Esophagus muscularis mucosa (tissue), 4 donors: ENCODE measurements at regions not wholly inside any gene's neighbourhood (a gene's known extent, or its start where the extent isn't known, plus 50 kb on each side); places are given as distances from the start of the nearest gene placed in this dataset.

Experiments
- DNase-seq: peaks from one replicate; pipeline ENCODE4 v3.0.0-alpha.2; 2017; ENCODE audit errors: extremely low spot score
- H3K27ac ChIP-seq, 4 donors: fragments of 200-600 bp; sonication (generic); replicated peaks in 1 of 4; 1 replicate in 3 of 4; 2 replicates in 1 of 4; pipeline ENCODE4 v1.5.1; 2016 to 2019; ENCODE audit warnings: mild to moderate bottlenecking in 1 of 4
- H3K27me3 ChIP-seq, 4 donors: fragments of 200-600 bp; sonication (generic); one replicate each; pipeline versions ENCODE4 v1.5.1 to v1.6.0; 2016 to 2019
- H3K36me3 ChIP-seq, 4 donors: fragments of 200-600 bp; sonication (generic); one replicate each; pipeline ENCODE4 v1.5.1; 2016 to 2019
- H3K4me1 ChIP-seq, 4 donors: fragments of 200-600 bp; sonication (generic); one replicate each; pipeline ENCODE4 v1.5.1; 2016 to 2019
- H3K4me3 ChIP-seq, 4 donors: fragments of 200-600 bp; sonication (generic); 1 replicate in 2 of 4; 2 replicates in 2 of 4; pipeline ENCODE4 v1.5.1; 2016 to 2019; ENCODE audit warnings: mild to moderate bottlenecking in 4 of 4, moderate library complexity in 1 of 4
- H3K9me3 ChIP-seq, 4 donors: fragments of 200-600 bp; sonication (generic); 1 replicate in 3 of 4; 2 replicates in 1 of 4; pipeline ENCODE4 v1.5.1; 2016 to 2019
- CTCF ChIP-seq, 3 experiments: fragments of 200-600 bp in 2 of 3; fragments of 450-650 bp in 1 of 3; sonication (generic) in 2 of 3; IDR thresholded peaks; one replicate each; pipeline ENCODE4 v1.5.1; 2017 to 2019; ENCODE audit warnings: antibody characterized with exemption in 3 of 3, mild to moderate bottlenecking in 2 of 3, moderate library complexity in 1 of 3
- EP300 ChIP-seq: sonication (generic); formaldehyde crosslinking; IDR thresholded peaks from one replicate; pipeline ENCODE4 v1.6.1; 2017; ENCODE audit warnings: antibody characterized with exemption
- POLR2A ChIP-seq: fragments of 450-650 bp; IDR thresholded peaks from one replicate; pipeline ENCODE4 v1.6.1; 2017; ENCODE audit warnings: antibody characterized with exemption, moderate library complexity, mild to moderate bottlenecking, low read depth
- POLR2AphosphoS5 ChIP-seq, 2 donors: sonication (generic); formaldehyde crosslinking; IDR thresholded peaks; one replicate each; pipeline ENCODE4 v1.6.1; 2017; ENCODE audit warnings: antibody characterized with exemption in 2 of 2
- WGBS: methylation state at CpG from one replicate; pipeline ENCODE4 v1.1.5; 2018; 5-methylcytosine and 5-hydroxymethylcytosine counted together
- intact Hi-C: fragments of 100-400 bp; cut with DNase I; formaldehyde crosslinking; loops from one replicate; pipeline ENCODE4 v1.15.1; 2023

DNA sequence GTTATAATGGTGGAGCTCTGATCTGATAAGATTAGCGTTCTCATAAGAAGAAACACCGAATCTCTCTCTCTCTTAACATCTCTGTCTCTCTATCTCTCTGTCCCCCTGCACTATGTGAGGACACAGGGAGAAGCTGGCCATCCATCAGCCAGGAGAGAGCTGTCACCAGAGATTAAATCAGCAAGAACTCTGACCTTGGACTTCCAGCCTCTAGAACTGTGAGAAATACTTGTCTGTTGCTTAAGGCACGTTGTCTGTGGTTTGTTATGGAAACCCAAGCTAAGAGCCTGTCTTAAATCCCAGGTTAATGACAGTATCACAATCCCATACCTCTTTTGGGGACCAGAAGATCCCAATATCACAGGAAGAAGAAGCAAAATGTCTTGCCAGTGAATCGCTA is 132.0 kb upstream of the AKR1E2 start:
- Histone ChIP-seq H3K36me3 (no peaks in the 10 kb centered on the region), H3K4me1 (peaks cover 0 to 8% (median 4%) of the 10 kb centered on the region in 4 donors), H3K27me3 (no peaks in the 10 kb centered on the region), H3K9me3 (no peaks in the 10 kb centered on the region), H3K4me3 (no peak overlapping the region), H3K27ac (no peak overlapping the region)
- WGBS = 87% methylated on average over 4 of the region's 4 CpGs
- no peak for TF ChIP-seq EP300
- no peak for TF ChIP-seq POLR2A
- no peak for DNase-seq
- intact Hi-C loops = no loop called here

DNA sequence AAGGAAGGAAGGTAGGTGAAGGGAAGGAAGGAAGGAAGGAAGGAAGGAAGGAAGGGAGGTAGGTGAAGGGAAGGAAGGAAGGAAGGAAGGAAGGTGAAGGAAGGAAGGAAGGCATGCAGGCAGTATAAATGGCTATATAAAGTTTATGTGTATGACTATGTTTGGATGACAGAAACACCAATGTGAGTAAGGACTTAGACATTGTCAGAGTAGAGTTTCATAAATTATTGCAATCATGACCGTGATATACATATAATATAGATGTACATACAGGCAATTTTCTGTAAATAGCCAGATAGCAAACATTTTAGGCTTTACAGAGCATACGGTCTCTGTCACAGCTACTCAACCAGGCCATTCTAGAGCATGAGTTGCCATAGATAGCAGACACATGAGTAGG is 133.8 kb upstream of the AKR1E2 start:
- H3K27me3 ChIP-seq = no peaks in the 10 kb centered on the region
- no peaks in the 10 kb centered on the region for H3K9me3 ChIP-seq
- intact Hi-C loops = no loop called here
- no peak overlapping the region for H3K4me3 ChIP-seq
- 96% methylated on average over 2 of the region's 2 CpGs for WGBS
- no peaks in the 10 kb centered on the region for H3K36me3 ChIP-seq
- no peak overlapping the region for H3K27ac ChIP-seq
- TF ChIP-seq POLR2AphosphoS5 (IDR thresholded peaks at IDR 0.05) (no peak), CTCF (IDR thresholded peaks at IDR 0.05) (no peak), EP300 (no peak), POLR2A (no peak)
- DNase-seq = no peak
- no peaks in the 10 kb centered on the region for H3K4me1 ChIP-seq

- no peak overlapping the region for H3K4me3 ChIP-seq
- no peaks in the 10 kb centered on the region for H3K36me3 ChIP-seq
- H3K9me3 ChIP-seq = no peaks in the 10 kb centered on the region
- 87% methylated on average over 3 of the region's 5 CpGs for WGBS
- TF ChIP-seq POLR2A (no peak), EP300 (no peak), POLR2AphosphoS5 (IDR thresholded peaks at IDR 0.05) (no peak), CTCF (IDR thresholded peaks at IDR 0.05) (no peak)
- H3K4me1 ChIP-seq = no peaks in the 10 kb centered on the region
- intact Hi-C loops = no loop called here
- no peaks in the 10 kb centered on the region for H3K27me3 ChIP-seq
- no peak overlapping the region for H3K27ac ChIP-seq
- no peak for DNase-seq
Measured at GRCh38 chr10:4691776-4692175, 134.2 kb upstream of the AKR1E2 start.

GRCh38 chr10:4691301-4691700 is 134.7 kb upstream of the AKR1E2 start:
- intact Hi-C loops = no loop called here
- no peaks in the 10 kb centered on the region for H3K27me3 ChIP-seq
- H3K9me3 ChIP-seq = no peaks in the 10 kb centered on the region
- H3K36me3 ChIP-seq = no peaks in the 10 kb centered on the region
- WGBS = 87% methylated on average over 4 of the region's 4 CpGs
- no peak overlapping the region for H3K27ac ChIP-seq
- H3K4me1 ChIP-seq = peaks cover 0 to under 1% (median under 1%) of the 10 kb centered on the region in 4 donors
- H3K4me3 ChIP-seq = no peak overlapping the region
- DNase-seq = no peak
- TF ChIP-seq CTCF (IDR thresholded peaks at IDR 0.05) (no peak), POLR2AphosphoS5 (IDR thresholded peaks at IDR 0.05) (no peak), EP300 (no peak), POLR2A (no peak)

- Histone ChIP-seq H3K27me3 (no peaks in the 10 kb centered on the region), H3K4me3 (no peak overlapping the region), H3K9me3 (no peaks in the 10 kb centered on the region), H3K36me3 (no peaks in the 10 kb centered on the region), H3K4me1 (peaks cover 4 to 23% (median 14%) of the 10 kb centered on the region in 4 donors), H3K27ac (no peak overlapping the region)
- intact Hi-C loops = loop anchor here (5.0 kb wide), 1 partner anchor 74 kb away; no protein-coding TSS in a partner anchor
- TF ChIP-seq CTCF (IDR thresholded peaks at IDR 0.05) = no peak
- no peak for DNase-seq
- 78% methylated on average over 1 of the region's 1 CpG for WGBS
Measured at GRCh38 chr10:4688601-4689000, 137.4 kb upstream of the AKR1E2 start.
